ENCODE measurements at regions not wholly inside any gene's neighbourhood (a gene's known extent, or its start where the extent isn't known, plus 50 kb on each side); places are given as distances from the start of the nearest gene placed in this dataset.

- Histone ChIP-seq H3K27me3 (ENCODE audit: control insufficient read depth in 2 of 2, insufficient read depth in 2 of 2, low read length in 2 of 2) (no peaks in the 10 kb centered on the region), H3K27ac (ENCODE audit: low read depth in 1 of 2, low read length in 2 of 2) (no peak overlapping the region), H3K4me3 (replicated peaks in 1 of 3; ENCODE audit: low read depth in 2 of 3, low read length in 3 of 3) (no peak overlapping the region), H3K79me2 (ENCODE audit: insufficient read depth, low read length) (no peaks in the 10 kb centered on the region), H2AFZ (ENCODE audit: insufficient read depth, low read depth, low read length, poor library complexity, severe bottlenecking) (no peak overlapping the region), H4K20me1 (ENCODE audit: insufficient read depth, low read length) (no peaks in the 10 kb centered on the region), H3K36me3 (replicated peaks in 1 of 2; ENCODE audit: control insufficient read depth in 1 of 2, insufficient read depth in 2 of 2, low read length in 2 of 2) (no peaks in the 10 kb centered on the region), H3K4me1 (ENCODE audit: control insufficient read depth in 1 of 2, insufficient read depth in 2 of 2, low read length in 2 of 2) (no peaks in the 10 kb centered on the region), H3K4me2 (replicated peaks; ENCODE audit: extremely low read depth, low read length, poor library complexity, severe bottlenecking) (no peak overlapping the region), H3K9ac (ENCODE audit: insufficient read depth, low read length, poor library complexity, severe bottlenecking) (no peak overlapping the region), H3K9me3 (replicated peaks in 1 of 2; ENCODE audit: control insufficient read depth in 1 of 2, insufficient read depth in 1 of 2, low read length in 2 of 2) (no peaks in the 10 kb centered on the region)
- Mint-ChIP-seq H3K4me3 (no peak overlapping the region), H3K27ac (no peak overlapping the region), H3K4me1 (no peaks in the 10 kb centered on the region), H3K9me3 (peaks cover 0 to 6% (median 0%) of the 10 kb centered on the region in 7 donors), H3K27me3 (ENCODE audit: low read depth in 3 of 3) (no peaks in the 10 kb centered on the region), H3K36me3 (no peaks in the 10 kb centered on the region)
- DNase-seq = no peak
- intact Hi-C loops (cut with micrococcal nuclease) = no loop called here
- no peak for TF ChIP-seq CTCF (IDR thresholded peaks at IDR 0.05)
- no CpG with 5 or more reads among the region's 4 CpGs for WGBS (ENCODE audit: insufficient coverage)
Observed at GRCh38 chr1:219753914-219754313, 141.0 kb upstream of the ZC3H11B start.

- no peaks in the 10 kb centered on the region for H3K4me1 ChIP-seq (ENCODE audit: control insufficient read depth in 1 of 2, insufficient read depth in 2 of 2, low read length in 2 of 2)
- H3K9ac ChIP-seq (ENCODE audit: insufficient read depth, low read length, poor library complexity, severe bottlenecking) = no peak overlapping the region
- no peak overlapping the region for H2AFZ ChIP-seq (ENCODE audit: insufficient read depth, low read depth, low read length, poor library complexity, severe bottlenecking)
- H3K36me3 ChIP-seq (replicated peaks in 1 of 2; ENCODE audit: control insufficient read depth in 1 of 2, insufficient read depth in 2 of 2, low read length in 2 of 2) = no peaks in the 10 kb centered on the region
- no peak for TF ChIP-seq CTCF (IDR thresholded peaks at IDR 0.05)
- Mint-ChIP-seq H3K4me3 (no peak overlapping the region), H3K9me3 (peaks cover 0 to 6% (median 0%) of the 10 kb centered on the region in 7 donors), H3K27ac (no peak overlapping the region), H3K27me3 (ENCODE audit: low read depth in 3 of 3) (no peaks in the 10 kb centered on the region), H3K4me1 (no peaks in the 10 kb centered on the region), H3K36me3 (no peaks in the 10 kb centered on the region)
- no peak overlapping the region for H3K4me3 ChIP-seq (replicated peaks in 1 of 3; ENCODE audit: low read depth in 2 of 3, low read length in 3 of 3)
- H3K27me3 ChIP-seq (ENCODE audit: control insufficient read depth in 2 of 2, insufficient read depth in 2 of 2, low read length in 2 of 2) = no peaks in the 10 kb centered on the region
- no peaks in the 10 kb centered on the region for H3K79me2 ChIP-seq (ENCODE audit: insufficient read depth, low read length)
- H3K27ac ChIP-seq (ENCODE audit: low read depth in 1 of 2, low read length in 2 of 2) = no peak overlapping the region
- no peaks in the 10 kb centered on the region for H4K20me1 ChIP-seq (ENCODE audit: insufficient read depth, low read length)
- WGBS (ENCODE audit: insufficient coverage) = no CpG with 5 or more reads among the region's 1 CpG
- intact Hi-C loops (cut with micrococcal nuclease) = no loop called here
- no peaks in the 10 kb centered on the region for H3K9me3 ChIP-seq (replicated peaks in 1 of 2; ENCODE audit: control insufficient read depth in 1 of 2, insufficient read depth in 1 of 2, low read length in 2 of 2)
- DNase-seq = no peak
- no peak overlapping the region for H3K4me2 ChIP-seq (replicated peaks; ENCODE audit: extremely low read depth, low read length, poor library complexity, severe bottlenecking)
Observed at GRCh38 chr1:219752645-219753044, 139.7 kb upstream of the ZC3H11B start.
